DMS79 (cell line): ENCODE measurements at regions not wholly inside any gene's neighbourhood (a gene's known extent, or its start where the extent isn't known, plus 50 kb on each side); places are given as distances from the start of the nearest gene placed in this dataset.

Experiments used
- DNase-seq: peaks from one replicate; lab custom pipeline; 2025; lab: John Stamatoyannopoulos, UW

- no peak for DNase-seq
Measured at GRCh38 chr7:142407939-142408570, 150.2 kb upstream of the PRSS58 start.

GRCh38 chr7:142405122-142405765 is 147.4 kb upstream of the PRSS58 start:
- DNase-seq: no peak

DNA sequence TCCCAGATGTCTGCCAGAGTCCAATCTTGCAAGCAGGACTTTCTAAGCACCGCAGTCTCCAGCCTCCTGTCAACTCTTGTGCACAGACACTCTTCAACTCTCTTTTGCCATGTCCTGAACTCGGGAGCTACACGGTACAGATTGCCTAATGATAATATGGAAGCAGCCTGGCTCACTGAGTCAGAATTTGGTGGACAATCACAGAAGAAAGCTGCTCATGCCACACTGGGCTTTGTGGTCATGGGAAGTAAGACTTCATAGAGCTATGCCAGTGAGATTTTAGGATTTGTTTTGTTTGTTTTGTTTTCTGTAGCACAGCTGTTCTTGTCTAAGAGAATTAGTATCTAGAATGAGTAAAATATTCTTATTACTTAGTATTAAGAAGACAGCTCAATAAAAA is 144.1 kb upstream of the PRSS58 start:
- DNase-seq: no peak

GRCh38 chr7:142400042-142400533 is 142.2 kb upstream of the PRSS58 start:
- DNase-seq: no peak

- DNase-seq: no peak
Measured at GRCh38 chr7:142391191-142391992, 133.5 kb upstream of the PRSS58 start.

GRCh38 chr7:142389544-142389943 is 131.7 kb upstream of the PRSS58 start:
- no peak for DNase-seq

DNA sequence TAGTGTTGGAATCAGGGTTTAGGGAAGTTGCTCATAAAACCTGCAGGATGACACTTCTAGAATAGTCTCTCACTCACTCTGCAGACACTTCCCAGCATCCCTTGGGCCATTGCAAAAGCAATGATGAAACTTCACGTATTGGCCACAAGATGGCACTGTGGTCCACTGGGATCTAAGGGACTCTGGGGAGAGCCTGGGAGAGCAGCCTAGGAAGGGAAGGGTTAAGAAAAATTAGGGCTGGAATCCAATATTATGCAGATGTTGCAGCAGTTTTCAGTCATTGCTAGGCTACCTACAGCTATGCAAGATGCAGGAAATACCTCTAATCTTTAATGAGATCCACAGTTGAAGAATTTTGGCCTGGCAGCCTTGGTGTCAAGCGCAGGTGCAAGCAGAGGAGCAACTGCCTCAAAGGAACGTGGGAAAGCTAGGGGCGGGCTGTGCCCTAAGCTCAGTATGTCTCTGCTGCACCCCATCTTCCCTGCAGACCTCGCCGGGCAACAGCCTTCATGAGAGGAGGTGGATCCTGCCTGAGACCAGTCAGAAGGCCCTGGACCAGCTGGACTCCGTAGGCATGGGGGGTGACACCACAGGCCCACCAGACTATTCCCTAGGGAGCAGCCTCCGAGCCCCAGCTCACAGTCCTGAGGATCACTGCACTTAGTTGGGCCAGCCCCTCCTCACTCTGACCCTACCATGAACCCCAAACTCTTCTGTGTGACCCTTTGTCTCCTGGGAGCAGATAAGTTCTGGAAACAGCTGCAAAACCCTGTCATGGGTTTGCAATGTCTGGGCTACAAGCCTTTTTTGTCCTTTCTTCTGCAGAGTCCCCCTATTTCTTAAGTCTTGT is 127.9 kb upstream of the PRSS58 start:
- DNase-seq: no peak

DNA sequence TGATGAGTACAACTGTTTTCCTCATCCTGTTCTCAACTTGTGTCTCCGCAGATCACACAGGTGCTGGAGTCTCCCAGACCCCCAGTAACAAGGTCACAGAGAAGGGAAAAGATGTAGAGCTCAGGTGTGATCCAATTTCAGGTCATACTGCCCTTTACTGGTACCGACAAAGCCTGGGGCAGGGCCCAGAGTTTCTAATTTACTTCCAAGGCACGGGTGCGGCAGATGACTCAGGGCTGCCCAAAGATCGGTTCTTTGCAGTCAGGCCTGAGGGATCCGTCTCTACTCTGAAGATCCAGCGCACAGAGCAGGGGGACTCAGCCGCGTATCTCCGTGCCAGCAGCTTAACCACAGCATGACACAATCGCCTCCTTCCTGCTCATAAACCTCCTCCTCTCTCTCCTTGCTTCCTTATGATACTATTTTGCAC is 126.7 kb upstream of the PRSS58 start:
- no peak for DNase-seq

DNA sequence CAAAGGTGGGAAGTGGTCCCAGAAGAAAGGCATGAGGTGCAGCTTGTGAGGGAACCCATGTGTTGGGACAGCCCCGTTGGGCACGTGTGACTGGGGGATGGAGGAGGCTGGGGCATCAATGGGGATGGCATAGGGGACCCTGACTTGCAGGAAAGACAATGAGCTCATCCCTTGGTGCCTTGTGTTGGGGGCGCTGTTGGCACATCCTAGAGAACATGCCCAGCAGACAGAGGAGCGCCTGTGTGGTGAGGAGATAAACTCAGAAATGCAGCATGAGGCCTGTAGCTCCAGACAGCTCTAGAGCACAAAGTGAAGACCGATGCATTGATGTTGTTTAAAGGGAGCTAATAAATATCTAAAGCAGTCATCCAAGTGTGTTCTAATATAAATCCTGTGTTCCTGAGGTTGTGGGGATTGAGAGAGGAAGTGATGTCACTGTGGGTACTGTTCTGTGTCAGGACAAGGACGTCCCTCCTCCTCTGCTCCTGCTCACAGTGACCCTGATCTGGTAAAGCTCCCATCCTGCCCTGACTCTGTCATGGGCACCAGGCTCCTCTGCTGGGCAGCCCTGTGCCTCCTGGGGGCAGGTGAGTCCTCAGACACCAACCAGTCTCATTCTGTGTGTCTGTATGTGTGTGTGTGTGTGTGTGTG is 126.1 kb upstream of the PRSS58 start:
- DNase-seq: no peak

DNA sequence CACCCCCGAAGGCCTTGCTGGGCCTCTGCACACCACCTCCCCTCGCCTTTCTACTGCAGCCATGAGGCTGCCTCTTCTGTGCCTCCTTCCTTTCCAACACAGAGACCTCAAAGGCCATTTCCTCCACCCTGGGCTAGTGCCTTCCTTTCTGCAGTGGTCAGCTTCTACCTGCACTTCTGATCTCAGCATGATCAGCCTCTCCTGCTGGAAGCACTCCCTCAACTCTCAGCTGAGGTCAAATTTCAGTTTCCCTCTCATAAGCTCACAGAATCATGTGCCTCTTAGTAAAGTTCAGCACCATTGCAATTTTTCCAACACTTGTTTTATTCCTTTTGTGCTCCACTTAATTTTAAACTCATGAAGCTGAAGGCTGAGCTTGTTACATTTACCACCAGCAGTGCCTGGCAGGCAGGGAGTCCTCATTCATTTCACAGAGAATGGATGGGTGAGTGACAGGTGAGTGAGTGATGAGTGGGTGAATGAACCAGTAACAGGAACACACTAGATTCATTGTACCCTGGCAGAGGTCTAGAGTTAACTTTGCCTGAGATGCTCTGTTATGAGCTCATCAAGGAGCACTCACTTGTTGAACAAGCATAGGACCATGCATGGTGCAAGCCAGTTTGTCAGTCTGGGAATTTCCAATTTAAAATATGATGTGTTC is 124.0 kb upstream of the PRSS58 start:
- DNase-seq: no peak

DNA sequence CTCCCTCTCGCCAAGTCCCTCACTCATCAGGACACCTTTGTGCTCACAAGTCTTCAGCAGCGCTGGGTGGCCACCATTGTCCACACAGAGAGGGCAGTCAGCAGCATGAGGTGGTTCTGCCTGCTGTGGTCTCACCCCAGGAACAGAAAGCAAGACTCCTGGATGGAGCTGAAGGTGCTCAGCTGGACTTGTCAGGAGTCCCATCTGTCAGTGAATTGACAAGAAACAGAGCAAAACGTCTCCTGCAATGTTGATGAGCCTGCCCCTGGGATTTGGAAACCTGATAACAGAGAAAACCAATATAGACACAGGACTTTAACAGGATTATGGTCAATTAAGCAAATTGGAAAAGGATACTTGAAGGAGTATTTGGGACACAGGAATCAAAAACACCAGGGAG is 122.2 kb upstream of the PRSS58 start:
- DNase-seq: no peak

DNA sequence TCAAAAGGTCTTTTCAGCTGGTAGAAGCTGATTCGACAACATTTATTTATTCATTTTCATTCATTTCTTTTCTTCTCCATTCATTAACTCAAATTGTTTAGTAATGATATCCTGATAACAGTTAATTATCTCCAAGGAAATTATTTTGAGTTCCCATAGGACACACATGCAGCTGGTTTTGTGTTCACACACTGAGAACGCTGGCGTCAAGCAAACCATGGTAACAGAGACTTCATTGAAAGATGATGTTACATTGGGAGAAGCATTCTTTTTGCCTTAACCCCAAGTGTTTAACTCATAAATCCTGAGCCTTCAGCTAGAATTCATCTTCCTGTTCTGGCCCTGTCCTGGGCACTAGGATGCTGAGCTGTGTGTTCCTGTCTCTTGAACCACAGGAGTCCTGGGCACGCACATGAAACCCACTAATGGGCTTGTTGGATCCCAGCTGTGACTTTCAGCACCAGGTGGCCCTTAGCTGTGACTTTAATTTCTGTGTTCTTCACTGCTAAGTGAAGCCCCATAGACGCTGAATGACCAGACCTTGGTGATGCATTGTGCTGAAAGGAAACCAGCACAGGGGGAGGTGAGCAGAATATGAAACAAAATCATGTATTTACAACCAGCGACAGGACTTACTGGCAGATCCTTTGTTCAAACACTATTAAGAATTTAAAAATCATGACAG is 121.5 kb upstream of the PRSS58 start:
- no peak for DNase-seq

DNA sequence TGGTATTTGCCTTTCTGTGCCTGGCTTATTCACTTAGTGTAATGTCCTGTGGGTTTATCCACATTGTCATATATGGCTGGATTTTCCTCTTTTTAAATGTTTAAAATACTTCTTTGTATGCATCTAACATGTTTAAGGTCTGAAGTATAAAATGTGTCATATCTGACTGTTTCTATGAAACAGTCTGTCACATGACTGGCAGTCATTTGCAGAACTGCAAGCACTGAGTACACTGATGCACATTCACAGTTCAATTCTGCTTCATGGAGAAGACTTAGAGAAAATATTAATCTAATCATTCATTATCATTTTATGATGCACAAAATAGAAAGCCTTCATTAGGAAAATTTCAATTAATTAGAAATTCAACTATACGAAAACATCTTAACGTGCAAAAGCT is 119.7 kb upstream of the PRSS58 start:
- no peak for DNase-seq

- no peak for DNase-seq
Measured at GRCh38 chr7:142376356-142376997, 118.6 kb upstream of the PRSS58 start.

GRCh38 chr7:142375710-142376313 is 118.0 kb upstream of the PRSS58 start:
- DNase-seq: no peak

DNA sequence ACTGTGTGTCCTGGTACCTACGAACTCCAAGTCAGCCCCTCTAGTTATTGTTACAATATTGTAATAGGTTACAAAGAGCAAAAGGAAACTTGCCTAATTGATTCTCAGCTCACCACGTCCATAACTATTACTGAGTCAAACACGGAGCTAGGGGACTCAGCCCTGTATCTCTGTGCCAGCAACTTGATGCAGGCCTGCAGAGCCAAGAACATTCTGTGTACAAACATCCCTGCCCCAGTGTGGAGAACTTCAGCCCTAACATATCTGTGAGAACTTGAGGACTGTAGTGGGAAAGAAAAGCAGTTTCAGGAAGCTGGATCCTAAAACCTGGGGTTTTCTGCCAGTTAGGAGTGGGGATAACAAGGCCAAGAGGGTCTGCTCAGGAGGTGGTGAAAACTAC is 114.9 kb upstream of the PRSS58 start:
- no peak for DNase-seq

GRCh38 chr7:142371586-142372377 is 113.9 kb upstream of the PRSS58 start:
- DNase-seq: no peak

DNA sequence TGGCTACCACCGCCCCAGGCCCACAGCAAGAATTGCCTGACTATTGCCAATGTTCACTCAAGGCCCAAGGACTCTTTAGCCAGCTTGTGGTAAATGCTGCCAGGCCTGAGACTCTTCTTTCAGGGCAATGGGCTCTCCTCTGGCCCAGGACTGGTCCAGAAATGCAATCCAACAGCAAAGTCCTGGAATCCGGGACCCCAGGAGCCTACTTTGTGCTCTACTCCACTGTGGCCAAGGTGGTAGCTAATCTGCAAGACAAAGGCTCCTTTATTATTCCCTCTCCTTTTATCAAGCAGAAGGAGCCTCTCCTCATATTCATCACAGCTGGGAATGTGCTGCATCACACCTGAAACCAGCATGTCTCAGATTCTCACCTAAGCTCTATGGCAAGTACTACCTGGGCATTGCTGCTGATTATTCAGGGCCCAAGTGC is 107.6 kb upstream of the PRSS58 start:
- no peak for DNase-seq

DNA sequence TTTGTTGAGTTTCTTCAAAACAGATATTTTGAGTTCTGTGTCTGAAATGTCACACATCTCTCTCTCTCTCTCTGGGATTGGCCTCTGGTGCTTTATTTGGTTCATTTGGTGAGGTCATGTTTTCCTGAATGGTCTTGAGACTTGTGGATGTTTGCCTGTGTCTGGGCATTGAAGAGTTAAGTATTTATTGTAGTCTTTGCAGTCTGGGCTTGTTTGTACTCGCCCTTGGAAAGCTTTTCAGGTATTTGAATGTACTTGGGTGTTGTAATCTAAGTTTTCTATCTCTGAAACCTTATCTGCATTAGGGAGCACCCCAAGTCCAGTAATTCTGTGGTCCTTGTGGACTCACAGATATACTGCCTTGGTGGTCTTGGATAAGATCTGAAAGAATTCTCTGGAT is 106.7 kb upstream of the PRSS58 start:
- no peak for DNase-seq
